GM21515 (cell line): ENCODE measurements at regions not wholly inside any gene's neighbourhood (a gene's known extent, or its start where the extent isn't known, plus 50 kb on each side); places are given as distances from the start of the nearest gene placed in this dataset.

Experiments used
- ATAC-seq: cut with Tn5 transposase; IDR thresholded peaks from one replicate; pipeline ENCODE4 v1.9.1; 2021; ENCODE audit not compliant: unreplicated experiment

DNA sequence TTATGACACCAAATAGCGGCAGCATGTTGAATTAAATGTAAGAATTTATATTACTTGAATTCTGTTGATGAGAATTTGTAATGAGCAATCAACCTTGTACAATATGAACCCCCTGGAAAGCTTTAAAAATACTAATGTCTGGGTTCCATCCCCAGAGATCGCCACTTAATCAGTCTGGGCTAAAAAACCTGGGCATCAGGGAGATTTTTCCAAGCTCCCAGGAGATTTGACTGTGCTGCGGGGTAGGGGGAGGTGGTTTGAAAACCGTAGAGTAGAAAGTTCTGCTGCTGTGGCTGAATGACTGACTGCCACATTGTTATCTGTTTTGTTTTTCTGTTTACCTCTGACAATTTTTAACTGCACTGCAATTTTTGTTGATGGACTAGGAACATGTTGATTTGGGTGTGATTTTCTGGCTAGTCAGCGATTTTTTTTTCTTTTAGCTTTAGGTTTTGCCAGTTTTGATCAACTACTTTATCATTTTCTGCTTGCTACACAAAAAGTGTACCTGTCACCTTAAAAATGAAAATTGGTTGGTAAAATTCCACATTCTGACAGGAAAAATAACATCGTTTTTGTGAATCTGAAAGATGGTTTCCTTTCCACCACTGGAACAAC lies 79.3 kb downstream of the PCTP start:
- ATAC-seq = no peak

DNA sequence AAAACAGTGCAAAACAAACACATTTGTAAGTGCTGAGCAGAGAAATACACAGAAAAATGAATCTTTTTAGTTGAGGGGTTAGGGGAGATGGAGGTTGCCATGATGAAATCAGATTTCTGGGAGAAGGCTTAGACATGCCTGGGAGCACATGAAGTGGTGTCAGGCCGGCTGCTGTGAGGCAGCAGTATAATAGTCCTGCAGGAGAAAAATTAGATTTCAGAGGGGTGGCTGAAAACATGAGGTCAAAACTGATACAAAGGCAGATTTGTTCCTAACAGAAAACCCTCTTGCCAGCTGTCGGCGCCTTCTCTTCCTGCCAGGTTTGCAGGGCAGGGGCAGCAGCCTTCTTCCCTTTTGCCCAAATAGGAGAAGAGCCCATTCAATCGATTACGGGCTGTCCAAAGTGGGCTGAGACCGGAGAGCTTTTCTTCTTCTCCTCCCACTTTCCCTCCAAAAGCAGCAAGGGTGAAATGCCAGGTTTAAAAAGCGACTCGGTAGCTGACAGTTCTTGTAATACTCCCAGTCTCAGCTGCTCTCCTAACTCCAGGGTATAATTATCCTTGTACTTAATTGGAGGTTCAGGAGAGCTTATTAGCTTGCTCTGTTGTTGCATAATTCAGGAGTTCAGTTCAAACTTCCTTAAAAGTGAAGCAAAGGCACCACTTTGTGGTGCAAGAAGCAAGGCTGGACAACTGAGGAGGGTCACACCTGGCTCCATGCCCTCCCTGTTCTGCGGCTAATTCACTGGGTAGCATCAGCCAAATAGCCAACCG lies 80.0 kb downstream of the PCTP start:
- ATAC-seq = no peak

DNA sequence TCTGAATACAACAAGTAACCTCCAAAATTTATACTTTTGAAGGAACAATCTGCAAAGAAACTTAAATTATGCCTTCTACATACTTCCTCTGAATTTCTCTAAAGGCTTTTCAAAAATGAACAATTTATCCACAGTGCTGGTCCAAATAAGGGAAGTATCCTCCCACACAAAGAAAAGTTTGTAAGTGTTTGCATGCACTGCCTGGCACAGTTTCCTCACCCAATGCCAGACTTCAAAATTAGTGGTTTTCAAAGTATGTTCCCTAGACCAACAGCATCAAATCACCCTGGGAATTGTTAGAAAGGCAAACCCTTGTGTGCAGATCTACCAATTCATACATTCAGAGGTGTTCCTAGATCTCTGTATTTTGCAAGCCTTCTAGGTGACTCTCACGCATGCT lies 82.5 kb downstream of the PCTP start:
- ATAC-seq = no peak

DNA sequence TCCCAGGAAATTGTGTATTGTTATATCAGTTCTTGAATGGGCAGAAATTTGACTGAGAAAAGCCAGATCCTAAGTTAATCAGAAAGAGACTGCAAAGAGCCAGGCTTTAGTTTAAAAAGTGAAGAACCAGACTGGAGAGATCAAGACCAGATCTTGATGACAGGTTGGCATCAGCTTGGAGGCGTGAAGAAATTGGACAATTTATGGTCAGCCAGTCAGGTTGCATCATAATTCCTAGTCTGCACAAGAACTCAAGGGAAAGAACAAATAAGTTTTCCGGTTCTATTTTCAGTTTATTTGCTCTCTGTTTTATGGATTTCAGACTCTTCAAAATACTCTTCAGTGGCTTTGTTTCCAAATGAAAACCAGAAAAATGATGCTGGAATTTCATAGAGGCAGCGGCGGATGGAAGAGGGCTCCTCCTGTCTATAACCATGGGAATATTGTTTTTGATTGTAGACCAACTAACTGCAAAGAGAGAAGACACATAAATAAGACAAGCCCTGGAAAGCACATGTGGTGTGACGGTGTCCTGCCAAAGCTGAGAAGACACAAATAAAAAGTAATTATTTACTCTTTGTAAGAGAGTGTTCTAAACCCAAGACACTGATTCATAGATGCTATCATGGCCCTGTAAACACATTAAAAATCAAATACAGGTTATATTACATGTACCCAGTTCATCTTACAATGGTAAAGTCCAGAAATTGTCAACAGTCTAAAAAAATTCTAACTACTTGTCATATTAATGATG lies 91.7 kb downstream of the PCTP start:
- no peak for ATAC-seq

DNA sequence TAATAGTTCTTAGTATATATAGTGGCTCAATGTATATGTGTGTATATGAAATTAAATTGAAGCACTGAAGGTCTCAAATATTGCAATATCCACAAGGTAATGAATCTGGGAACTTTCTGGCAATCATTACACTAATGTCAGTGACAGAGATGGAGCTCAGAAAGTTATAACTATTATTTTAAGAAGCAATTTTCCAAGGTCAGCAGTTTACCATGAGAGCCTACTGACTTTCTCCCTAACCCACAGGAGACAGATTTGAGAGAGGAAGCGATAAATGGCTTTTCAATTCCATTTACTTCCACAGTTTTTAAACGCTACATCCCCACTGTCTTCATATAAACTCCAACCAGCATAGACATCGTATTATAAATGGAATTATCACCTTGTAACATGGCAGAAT lies 92.9 kb downstream of the PCTP start:
- no peak for ATAC-seq

DNA sequence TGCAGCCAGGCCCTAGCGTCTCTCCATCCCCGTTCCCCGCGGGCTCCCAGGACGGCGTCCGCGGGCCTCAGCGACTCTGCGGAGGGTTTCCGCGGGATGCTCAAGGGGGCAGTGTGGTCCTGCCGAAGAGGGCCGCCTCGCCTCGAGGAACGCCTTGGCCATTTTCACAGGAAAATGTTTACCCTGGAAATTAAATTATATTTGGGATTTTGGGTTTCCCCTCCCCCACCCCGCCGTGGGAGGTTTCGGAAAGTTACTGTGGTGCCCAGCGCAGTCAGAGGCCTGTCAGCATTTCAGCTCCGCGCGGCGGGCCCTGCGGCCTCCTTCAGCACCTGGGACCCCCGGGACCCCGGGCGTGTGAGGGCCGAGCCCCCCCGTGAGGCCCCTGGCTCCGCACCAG lies 94.5 kb downstream of the PCTP start:
- ATAC-seq = no peak

DNA sequence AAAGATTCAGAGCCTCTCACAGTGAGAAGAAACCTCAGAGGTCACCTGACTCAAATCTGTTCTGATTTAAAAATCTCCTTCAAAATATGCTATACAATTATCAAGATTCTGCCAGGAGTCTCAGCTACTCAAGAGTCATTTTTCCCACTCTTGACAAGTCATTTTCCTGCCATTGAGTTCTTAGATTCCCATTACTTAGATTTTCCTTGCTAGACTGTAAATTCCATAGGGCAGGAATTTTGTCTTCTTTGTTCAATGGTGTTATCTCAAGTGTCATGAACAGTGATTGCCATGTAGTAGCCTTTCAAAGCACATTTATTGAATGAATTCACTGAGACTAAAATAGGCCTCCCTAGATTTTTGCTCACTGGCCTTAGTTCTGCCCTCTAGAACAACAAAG lies 95.9 kb downstream of the PCTP start:
- ATAC-seq = no peak

DNA sequence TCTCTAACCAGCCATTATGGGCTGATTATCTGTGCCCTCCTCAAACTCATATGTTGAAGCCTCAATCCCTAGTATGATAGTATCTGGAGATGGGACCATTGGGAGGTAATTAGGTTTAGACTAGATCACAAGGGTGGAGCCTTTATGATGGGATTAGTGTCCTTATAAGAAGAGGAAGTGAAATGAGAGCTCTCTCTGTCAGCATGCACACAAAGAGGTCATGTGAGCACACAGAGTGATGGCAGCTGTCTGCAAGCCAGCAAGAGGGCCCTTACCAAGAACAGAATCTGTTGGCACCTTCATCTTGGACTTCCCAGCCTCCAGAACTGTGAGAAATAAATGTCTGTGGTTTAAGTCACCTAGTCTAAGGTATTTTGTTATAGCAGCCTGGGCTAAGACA lies 101.9 kb downstream of the PCTP start:
- ATAC-seq = peak; percentile 64

DNA sequence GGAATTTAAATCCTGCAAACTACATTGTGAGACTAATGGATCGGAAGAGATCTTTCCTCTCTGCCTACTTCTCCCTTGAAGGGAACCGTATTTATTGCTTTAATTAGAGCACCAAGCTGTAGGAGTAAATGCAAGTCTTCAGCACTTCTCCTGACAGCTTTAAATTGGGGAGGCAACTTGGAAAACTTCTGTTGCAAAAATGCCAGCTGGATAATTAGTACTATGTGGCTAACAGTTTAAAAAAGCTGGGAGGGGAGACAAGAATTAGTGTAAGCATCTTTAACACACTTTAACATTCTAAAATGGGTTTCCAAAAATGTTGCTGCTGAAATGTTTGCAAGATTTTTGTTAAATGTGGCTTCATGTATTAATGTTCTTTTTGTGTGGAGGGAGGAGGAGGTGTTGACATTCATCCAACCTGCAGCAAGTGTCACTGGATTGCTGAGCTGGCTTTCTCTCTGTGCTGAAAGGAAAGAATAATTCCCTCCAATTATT lies 108.5 kb downstream of the PCTP start:
- ATAC-seq = no peak

DNA sequence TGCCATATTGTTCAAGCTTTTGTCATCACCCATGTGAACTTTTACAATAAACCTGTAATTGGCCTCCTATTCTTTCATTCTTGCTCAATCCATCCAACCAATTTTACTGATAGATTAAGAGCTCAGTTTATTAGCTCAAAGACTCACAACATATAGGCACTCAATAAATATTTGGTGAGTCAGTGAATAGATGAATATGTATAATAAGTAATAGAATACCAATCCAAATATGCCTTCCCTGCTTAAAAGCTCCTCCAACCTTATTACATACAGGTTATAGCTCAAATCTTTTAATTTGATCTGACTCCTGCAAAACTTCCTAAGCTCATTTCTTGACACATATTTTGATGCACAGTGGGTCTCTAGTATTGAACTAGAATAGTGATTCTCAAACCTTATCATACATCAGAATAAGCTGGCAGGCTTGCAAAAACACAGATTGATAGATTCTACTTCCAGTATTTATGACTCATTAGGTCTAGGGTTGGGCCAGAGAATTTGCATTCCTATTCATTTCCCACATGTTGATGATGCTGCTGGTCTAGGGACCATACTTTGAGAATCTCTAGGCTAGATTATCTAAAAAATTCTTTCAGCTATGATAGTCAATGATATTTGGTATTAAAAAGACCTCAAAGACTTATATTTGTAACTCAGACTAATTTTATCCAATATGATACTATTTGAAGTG lies 114.4 kb downstream of the PCTP start:
- ATAC-seq = no peak

DNA sequence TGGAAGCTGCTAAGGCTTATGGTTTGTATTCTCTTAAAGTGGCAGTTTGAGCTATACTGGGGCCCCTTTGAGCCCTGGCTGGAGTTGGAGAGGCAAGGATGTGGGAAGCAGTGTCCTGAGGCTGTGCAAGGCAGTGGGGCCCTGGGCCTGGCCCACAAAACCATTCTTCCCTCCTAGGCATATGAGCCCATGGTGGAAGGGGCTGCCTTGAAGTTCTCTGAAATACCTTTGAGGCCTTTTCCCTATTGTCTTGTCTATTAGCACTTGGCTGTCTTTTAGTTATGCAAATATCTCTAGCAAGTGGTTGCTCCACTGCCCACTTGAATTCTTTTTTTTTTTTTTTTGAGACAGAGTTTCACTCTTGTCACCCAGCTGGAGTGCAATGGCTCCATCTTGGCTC lies 119.2 kb downstream of the PCTP start:
- no peak for ATAC-seq

DNA sequence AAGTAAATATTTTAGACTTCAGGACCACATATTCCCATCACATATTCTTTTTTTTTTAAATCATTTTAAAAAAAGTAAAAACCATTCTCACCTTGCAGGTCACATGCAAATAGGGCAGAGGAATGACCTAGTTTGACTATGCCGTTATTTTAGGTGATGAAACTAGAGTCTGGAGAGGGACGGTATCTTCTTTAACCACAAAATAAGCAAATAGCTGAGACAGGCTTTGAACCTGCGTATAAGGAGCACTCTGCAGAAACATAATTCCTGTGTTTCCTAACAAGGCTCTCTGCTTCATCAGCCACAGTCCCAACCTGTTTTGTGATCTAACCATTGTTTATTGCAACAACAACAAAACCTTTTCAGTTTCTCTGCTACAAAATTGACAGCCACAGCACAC lies 121.5 kb downstream of the PCTP start:
- ATAC-seq = no peak

DNA sequence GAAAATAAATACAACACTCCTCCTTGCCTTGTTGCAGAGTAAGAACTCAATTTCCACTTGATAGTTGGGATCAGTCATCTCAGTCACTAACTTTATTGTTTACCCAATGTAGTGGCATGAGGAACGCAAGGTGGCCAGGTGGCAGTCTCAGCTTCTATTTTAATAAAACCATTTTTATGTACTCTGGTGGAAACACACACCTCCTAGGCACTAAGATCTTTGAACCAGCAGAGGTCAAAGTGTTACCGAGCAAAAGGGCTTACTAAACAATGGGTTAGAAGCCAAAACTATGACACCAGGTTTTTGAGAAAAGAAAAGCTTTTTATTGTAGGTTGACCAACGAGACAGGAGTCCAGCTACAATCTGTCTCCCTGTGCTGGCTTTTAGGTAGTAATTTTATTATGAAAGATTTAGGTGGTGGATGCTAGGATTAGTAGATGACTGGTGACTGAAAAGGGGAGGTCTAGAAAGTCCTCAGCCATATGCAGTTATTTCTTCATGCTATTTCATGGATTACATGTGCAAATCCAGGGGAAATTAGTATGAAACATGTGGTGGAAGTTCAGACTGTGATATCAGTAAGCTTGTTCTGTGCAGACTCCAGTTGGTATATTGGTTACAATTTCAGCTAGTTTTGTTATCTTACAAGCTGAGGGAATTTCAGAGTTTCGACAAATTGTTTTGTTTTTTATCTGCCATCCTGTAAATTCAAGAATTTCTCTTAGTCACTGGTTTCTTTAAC lies 122.3 kb downstream of the PCTP start:
- ATAC-seq = no peak

DNA sequence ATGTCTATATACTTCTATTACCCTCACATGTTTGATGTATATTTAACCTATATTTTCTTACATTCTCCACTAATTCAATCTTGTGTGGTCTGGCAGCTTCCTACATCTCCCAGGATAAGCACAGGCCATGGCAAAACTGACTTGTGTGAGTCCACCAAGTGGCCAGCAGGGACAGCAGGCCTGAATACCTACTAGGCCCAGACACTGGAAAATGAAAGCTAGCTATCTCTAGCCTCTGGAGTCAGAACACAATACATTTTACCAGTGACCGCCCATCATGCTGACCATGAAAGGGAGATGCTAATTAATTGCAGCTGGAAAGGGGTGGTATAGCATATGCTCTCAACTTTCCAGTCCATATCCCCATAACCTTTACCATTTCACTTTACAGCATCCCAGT lies 132.3 kb downstream of the PCTP start:
- no peak for ATAC-seq

DNA sequence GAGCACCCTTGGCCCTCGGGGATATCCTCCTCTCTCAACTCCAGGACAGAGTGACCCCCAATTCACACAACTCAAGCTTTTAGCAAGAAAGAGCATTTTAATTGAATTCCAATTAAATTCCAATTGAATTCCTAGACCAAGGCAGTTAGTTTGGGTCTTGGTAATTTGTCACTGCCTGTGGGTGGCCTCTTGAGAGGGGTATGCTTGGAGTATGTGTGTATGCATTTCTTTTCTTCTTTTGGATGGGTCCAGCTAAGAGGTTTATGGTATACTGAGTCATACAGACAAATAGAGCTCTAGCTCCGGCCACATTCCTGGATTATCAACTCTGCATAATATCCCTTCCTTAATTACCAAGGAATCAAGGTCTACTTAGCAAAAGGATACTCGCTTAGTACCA lies 136.7 kb downstream of the PCTP start:
- ATAC-seq = no peak

DNA sequence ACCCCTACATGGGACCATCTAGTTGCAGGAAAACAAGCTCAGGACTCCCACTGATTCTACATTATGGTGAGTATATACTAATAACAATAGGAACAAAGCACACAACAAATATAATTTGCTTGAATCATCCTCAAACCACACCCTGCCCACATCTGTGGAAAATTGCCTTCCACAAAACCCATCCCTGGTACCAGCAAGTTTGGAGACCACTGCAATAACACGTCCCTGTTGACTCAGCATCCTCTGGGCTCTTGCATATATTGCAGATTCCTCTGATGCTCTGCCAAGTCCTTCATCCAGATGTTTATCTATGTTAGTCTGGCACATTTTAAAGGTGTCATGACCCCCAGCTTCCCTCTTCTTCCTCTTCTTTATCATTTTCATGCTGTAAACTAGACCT lies 138.4 kb downstream of the PCTP start:
- no peak for ATAC-seq

DNA sequence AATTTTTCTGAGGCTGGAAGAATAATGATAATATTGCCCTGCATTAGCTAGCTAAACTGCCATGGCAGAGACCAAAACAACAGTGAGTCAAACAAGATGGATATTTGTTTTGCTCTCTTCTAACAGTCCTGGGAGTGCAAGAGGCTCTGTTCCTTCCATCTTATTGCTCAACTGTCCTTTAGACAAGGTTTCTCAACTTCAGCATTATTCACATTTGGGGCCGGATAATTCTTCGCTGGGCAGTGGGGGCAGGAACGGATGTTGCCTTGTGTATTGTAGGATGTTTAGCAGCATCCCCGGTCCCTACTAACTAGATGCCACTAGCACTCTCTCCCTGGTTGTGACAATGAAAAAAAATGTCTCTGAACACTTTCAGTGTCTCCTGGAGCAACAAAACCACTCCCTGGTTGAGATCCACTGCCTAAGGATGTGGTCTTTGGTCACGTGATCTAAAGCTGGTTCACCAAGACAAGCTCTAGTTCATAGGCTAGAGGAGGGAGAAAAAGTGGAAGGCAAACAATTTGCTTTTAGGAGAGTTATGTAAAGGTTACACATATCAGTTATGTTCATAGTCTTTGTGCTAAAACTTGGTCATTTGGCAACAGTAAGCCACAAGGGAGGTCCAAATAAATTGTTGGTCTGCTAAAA lies 144.4 kb downstream of the PCTP start:
- no peak for ATAC-seq

DNA sequence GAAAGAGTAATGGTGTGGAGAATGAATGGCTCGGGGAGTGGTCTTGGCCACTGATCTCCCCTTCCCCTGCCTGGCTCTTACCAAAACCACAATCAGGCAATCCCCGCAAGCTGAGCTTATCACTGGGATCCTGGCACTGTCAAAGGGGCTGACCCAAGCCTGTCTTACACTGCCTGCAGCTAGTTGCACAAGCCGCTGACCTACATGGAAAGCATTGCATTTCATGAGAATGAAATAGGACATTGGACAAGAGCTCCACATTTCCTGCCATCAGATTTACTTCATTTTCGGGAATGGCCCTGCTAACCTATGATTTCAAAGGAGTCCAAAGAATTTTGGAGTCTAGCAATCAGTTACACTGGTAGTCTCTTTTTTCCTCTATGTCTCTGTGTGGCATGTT lies 146.4 kb downstream of the PCTP start:
- ATAC-seq = no peak

DNA sequence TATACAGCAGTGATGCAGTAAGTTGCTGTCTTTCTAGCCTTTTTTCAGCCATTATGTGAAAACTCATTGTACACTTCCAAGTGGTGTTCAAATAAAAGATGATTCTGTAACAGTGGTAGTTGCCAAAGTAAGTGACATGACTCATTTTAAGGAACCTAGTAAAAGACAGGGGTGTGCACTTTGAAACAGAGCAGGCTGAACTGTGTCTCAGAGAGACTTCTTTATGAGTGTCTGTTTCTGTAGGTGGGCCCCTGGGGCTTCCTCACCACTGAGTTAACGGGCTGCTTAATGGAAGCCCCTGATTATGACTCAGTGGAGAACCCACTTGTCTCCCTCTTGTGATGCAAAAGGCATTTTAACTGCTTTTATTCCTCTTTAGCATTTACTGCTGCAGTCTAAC lies 147.3 kb downstream of the PCTP start:
- no peak for ATAC-seq

DNA sequence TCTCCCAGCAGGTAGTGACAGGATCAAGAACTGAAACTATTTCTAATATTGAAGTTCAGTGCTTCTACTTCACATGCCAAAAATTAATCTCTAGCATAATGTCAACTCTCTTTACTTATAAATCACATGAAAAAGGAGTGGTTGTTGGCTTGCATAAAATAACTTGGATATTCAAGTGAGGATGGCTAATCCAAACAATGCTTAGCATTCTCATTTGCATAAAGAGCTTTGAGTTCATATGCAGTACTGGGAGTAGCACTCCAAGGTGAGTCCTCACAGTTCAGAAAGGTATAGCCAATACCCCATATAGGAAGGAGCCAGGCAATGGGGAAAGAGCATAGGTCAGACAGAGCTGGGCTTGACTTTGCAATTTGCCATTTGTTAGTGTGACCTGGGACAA lies 149.3 kb downstream of the PCTP start:
- ATAC-seq = no peak
